ENCODE measurements at regions not wholly inside any gene's neighbourhood (a gene's known extent, or its start where the extent isn't known, plus 50 kb on each side); places are given as distances from the start of the nearest gene placed in this dataset.

- 81% methylated on average over 4 of the region's 4 CpGs for WGBS (ENCODE audit: low lambda C conversion rate)
- no peaks in the 10 kb centered on the region for H3K4me1 ChIP-seq (ENCODE audit: control insufficient read depth in 1 of 2, insufficient read depth in 2 of 2, low read depth in 1 of 2, low read length in 1 of 2)
- no peaks in the 10 kb centered on the region for H3F3A ChIP-seq (replicated peaks; ENCODE audit: insufficient read depth)
- ChIA-PET POLR2A (no interaction called here), CTCF (interaction anchor here (1.3 kb wide), 1 partner anchor 11 kb away, joined by 4 read pairs; no protein-coding TSS in a partner anchor)
- H2AFZ ChIP-seq (ENCODE audit: low read depth), result no peak overlapping the region
- H3K4me3 ChIP-seq (ENCODE audit: low read depth in 2 of 2, low read length in 1 of 2), result no peak overlapping the region
- no peaks in the 10 kb centered on the region for H3K36me3 ChIP-seq (replicated peaks in 1 of 2; ENCODE audit: control insufficient read depth in 1 of 2, insufficient read depth in 2 of 2, low read length in 1 of 2)
- H3K9ac ChIP-seq, result no peak overlapping the region
- H3K4me2 ChIP-seq, result no peak overlapping the region
- H3K9me3 ChIP-seq, result no peaks in the 10 kb centered on the region
- H3K27me3 ChIP-seq (ENCODE audit: insufficient read depth), result no peaks in the 10 kb centered on the region
- H3K27ac ChIP-seq (ENCODE audit: low read depth in 2 of 2, low read length in 1 of 2), result no peak overlapping the region
- TF ChIP-seq SIN3A (IDR thresholded peaks at IDR 0.05; ENCODE audit: borderline replicate concordance, low read depth, low read length) (no peak), FOXJ3 (CRISPR knock-in tag; IDR thresholded peaks at IDR 0.05) (no peak), TEAD4 (IDR thresholded peaks at IDR 0.05; ENCODE audit: borderline replicate concordance, insufficient read depth) (no peak), POLR2AphosphoS5 (IDR thresholded peaks at IDR 0.05; ENCODE audit: low read depth, low read length) (no peak), RAD21 (IDR thresholded peaks at IDR 0.05; ENCODE audit: low read length) (no peak), EZH2phosphoT487 (IDR thresholded peaks at IDR 0.05; ENCODE audit: borderline replicate concordance, low read depth) (no peak)
- TF ChIP-seq, protein P1, sequence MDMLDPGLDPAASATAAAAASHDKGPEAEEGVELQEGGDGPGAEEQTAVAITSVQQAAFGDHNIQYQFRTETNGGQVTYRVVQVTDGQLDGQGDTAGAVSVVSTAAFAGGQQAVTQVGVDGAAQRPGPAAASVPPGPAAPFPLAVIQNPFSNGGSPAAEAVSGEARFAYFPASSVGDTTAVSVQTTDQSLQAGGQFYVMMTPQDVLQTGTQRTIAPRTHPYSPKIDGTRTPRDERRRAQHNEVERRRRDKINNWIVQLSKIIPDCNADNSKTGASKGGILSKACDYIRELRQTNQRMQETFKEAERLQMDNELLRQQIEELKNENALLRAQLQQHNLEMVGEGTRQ (IDR thresholded peaks at IDR 0.05; ENCODE audit: borderline replicate concordance, low read depth, low read length), result no peak
- TF ChIP-seq, protein P2, sequence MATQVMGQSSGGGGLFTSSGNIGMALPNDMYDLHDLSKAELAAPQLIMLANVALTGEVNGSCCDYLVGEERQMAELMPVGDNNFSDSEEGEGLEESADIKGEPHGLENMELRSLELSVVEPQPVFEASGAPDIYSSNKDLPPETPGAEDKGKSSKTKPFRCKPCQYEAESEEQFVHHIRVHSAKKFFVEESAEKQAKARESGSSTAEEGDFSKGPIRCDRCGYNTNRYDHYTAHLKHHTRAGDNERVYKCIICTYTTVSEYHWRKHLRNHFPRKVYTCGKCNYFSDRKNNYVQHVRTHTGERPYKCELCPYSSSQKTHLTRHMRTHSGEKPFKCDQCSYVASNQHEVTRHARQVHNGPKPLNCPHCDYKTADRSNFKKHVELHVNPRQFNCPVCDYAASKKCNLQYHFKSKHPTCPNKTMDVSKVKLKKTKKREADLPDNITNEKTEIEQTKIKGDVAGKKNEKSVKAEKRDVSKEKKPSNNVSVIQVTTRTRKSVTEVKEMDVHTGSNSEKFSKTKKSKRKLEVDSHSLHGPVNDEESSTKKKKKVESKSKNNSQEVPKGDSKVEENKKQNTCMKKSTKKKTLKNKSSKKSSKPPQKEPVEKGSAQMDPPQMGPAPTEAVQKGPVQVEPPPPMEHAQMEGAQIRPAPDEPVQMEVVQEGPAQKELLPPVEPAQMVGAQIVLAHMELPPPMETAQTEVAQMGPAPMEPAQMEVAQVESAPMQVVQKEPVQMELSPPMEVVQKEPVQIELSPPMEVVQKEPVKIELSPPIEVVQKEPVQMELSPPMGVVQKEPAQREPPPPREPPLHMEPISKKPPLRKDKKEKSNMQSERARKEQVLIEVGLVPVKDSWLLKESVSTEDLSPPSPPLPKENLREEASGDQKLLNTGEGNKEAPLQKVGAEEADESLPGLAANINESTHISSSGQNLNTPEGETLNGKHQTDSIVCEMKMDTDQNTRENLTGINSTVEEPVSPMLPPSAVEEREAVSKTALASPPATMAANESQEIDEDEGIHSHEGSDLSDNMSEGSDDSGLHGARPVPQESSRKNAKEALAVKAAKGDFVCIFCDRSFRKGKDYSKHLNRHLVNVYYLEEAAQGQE (IDR thresholded peaks at IDR 0.05; ENCODE audit: low read depth, low read length), result no peak
- H4K20me1 ChIP-seq (ENCODE audit: insufficient read depth), result no peaks in the 10 kb centered on the region
- H3K79me2 ChIP-seq (ENCODE audit: insufficient read depth), result no peaks in the 10 kb centered on the region
- no peak for DNase-seq
- H3K9me2 ChIP-seq, result no peaks in the 10 kb centered on the region
Observed at GRCh38 chr5:104421431-104421830, 858.8 kb upstream of the NUDT12 start.

DNA sequence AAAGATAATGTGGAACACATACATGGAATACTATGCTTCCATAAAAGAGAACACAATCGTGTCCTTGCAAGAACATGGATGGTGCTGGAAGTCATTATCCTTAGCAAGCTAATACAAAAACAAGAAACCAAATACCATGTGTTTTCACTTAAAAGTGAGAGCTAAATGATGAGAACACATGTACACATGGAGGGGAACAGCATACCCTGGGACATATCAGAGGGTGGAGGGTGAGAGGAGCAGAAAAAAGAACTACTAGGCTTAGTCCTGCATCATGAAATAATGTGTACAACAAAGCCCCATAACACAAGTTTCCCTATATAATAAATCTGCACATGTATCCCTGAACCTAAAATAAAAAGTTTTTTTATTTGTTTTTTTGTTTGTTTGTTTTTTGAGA is 855.5 kb upstream of the NUDT12 start:
- H3K27me3 ChIP-seq (ENCODE audit: insufficient read depth), result no peaks in the 10 kb centered on the region
- H3K9me2 ChIP-seq, result no peaks in the 10 kb centered on the region
- no peaks in the 10 kb centered on the region for H3K79me2 ChIP-seq (ENCODE audit: insufficient read depth)
- H3K4me1 ChIP-seq (ENCODE audit: control insufficient read depth in 1 of 2, insufficient read depth in 2 of 2, low read depth in 1 of 2, low read length in 1 of 2), result no peaks in the 10 kb centered on the region
- 66% methylated on average over 1 of the region's 1 CpG for WGBS (ENCODE audit: low lambda C conversion rate)
- H3K36me3 ChIP-seq (replicated peaks in 1 of 2; ENCODE audit: control insufficient read depth in 1 of 2, insufficient read depth in 2 of 2, low read length in 1 of 2), result no peaks in the 10 kb centered on the region
- H3K4me3 ChIP-seq (ENCODE audit: low read depth in 2 of 2, low read length in 1 of 2), result no peak overlapping the region
- H3K27ac ChIP-seq (ENCODE audit: low read depth in 2 of 2, low read length in 1 of 2), result no peak overlapping the region
- H3F3A ChIP-seq (replicated peaks; ENCODE audit: insufficient read depth), result no peaks in the 10 kb centered on the region
- POLR2A ChIA-PET, result no interaction called here
- H3K4me2 ChIP-seq, result no peak overlapping the region
- H2AFZ ChIP-seq (ENCODE audit: low read depth), result no peak overlapping the region
- H4K20me1 ChIP-seq (ENCODE audit: insufficient read depth), result no peaks in the 10 kb centered on the region
- no peak for DNase-seq
- CTCF ChIA-PET, result no interaction called here
- no peaks in the 10 kb centered on the region for H3K9me3 ChIP-seq
- no peak overlapping the region for H3K9ac ChIP-seq
- TF ChIP-seq ZBTB33 (IDR thresholded peaks at IDR 0.05; ENCODE audit: borderline replicate concordance, low read depth), result no peak
- TF ChIP-seq EP300 (IDR thresholded peaks at IDR 0.05; ENCODE audit: borderline replicate concordance in 1 of 2, low read depth in 1 of 2, low read length in 1 of 2), result no peak
- no peak for TF ChIP-seq TCF12 (IDR thresholded peaks at IDR 0.05)
- no peak for TF ChIP-seq YY1 (IDR thresholded peaks at IDR 0.05; ENCODE audit: low read depth)
- no peak for TF ChIP-seq SMC3 (IDR thresholded peaks at IDR 0.05; ENCODE audit: low read depth, low read length)
- no peak for TF ChIP-seq SIN3A (IDR thresholded peaks at IDR 0.05; ENCODE audit: borderline replicate concordance, low read depth, low read length)
- TF ChIP-seq GATA2 (CRISPR knock-in tag; IDR thresholded peaks at IDR 0.05), result no peak
- TF ChIP-seq, protein P3, sequence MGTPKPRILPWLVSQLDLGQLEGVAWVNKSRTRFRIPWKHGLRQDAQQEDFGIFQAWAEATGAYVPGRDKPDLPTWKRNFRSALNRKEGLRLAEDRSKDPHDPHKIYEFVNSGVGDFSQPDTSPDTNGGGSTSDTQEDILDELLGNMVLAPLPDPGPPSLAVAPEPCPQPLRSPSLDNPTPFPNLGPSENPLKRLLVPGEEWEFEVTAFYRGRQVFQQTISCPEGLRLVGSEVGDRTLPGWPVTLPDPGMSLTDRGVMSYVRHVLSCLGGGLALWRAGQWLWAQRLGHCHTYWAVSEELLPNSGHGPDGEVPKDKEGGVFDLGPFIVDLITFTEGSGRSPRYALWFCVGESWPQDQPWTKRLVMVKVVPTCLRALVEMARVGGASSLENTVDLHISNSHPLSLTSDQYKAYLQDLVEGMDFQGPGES (IDR thresholded peaks at IDR 0.05; ENCODE audit: low read depth, low read length), result no peak
- no peak for TF ChIP-seq JUND (IDR thresholded peaks at IDR 0.05)
- TF ChIP-seq, protein P2 (IDR thresholded peaks at IDR 0.05; ENCODE audit: low read depth, low read length), result no peak
